ENCODE measurements at regions not wholly inside any gene's neighbourhood (a gene's known extent, or its start where the extent isn't known, plus 50 kb on each side); places are given as distances from the start of the nearest gene placed in this dataset.

DNA sequence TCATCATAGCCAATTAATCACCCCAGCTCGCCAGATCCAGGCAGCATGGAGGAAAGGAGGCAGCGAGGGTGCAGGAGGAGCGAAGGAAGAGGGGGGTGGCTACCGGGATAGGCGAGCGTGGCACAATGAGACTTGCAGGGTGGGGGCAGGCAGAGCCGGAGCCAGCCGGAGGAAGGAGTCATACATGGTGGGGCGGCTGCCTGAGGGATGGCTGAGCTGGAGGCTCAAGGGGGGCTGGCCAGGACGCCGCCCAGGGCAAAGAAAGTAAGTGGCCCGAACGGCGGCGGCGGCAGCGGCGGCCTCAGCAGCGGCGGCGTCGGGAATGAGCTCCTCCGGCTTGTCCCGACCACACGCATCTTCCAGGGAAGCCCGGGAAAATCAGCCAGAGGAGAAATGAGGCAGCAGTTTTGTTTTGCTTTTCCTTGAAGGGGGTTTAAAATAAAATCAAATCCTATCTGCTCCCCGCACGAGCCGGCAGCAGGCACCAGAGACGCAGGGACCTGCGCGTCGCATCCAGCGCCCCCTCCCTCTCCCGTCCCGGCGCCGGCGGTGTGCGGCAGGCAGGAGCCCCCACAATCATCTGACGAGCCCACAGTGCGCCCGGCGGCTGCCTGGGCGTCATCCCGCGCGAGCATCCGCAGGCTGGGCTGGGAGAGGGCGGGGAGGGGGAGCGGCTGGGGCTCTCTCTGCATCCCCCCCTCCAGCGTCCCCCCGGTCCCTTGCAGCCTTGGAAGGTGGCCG, 263.6 kb downstream of the CTTN start:
- Histone ChIP-seq H2AFZ (ENCODE audit: low read length) (no peak overlapping the region), H3K36me3 (replicated peaks in 1 of 2; ENCODE audit: control insufficient read depth in 1 of 2, insufficient read depth in 2 of 2, low read length in 2 of 2) (peaks cover 12 to 25% of the 10 kb centered on the region in 2 experiments; a peak in 4 of 5 replicates), H3K4me2 (ENCODE audit: low read depth, low read length) (no peak overlapping the region), H3K4me3 (replicated peaks in 1 of 3; ENCODE audit: insufficient read depth in 1 of 3, low read depth in 2 of 3, low read length in 3 of 3) (no peak overlapping the region), H4K20me1 (ENCODE audit: insufficient read depth, low read length) (peaks cover 20% of the 10 kb centered on the region; the same call in 1 of the 2 replicates), H3K79me2 (ENCODE audit: insufficient read depth, low read length) (no peaks in the 10 kb centered on the region), H3K27ac (ENCODE audit: extremely low read length, insufficient read depth, low read length) (no peak overlapping the region), H3K27me3 (ENCODE audit: control insufficient read depth in 1 of 2, insufficient read depth in 2 of 2, low read length in 2 of 2) (no peaks in the 10 kb centered on the region), H3K9ac (ENCODE audit: insufficient read depth, low read depth, low read length) (no peak overlapping the region), H3K9me3 (ENCODE audit: low read length) (no peaks in the 10 kb centered on the region), H3K4me1 (ENCODE audit: insufficient read depth, low read length) (peaks cover 22% of the 10 kb centered on the region)
- ChIA-PET CTCF (ENCODE audit: low intra/inter-chr PET ratio, low total read pairs) (no interaction called here), POLR2A (no interaction called here)
- TF ChIP-seq AGO2 (optimal IDR thresholded peaks at IDR 0.05; ENCODE audit: low read depth, low read length) (peak; percentile 15), CEBPB (IDR thresholded peaks at IDR 0.05; ENCODE audit: borderline replicate concordance, low read depth, low read length) (no peak), PCBP1 (IDR thresholded peaks at IDR 0.05; ENCODE audit: borderline replicate concordance, low read depth, low read length) (no peak), ZNF430 (CRISPR knock-in tag; IDR thresholded peaks at IDR 0.05) (no peak)
- intact Hi-C loops (cut with micrococcal nuclease; ENCODE audit: unreplicated experiment), result no loop called here
- BruUV-seq (replicated peaks), result no TSS peak
- WGBS (ENCODE audit: low lambda C conversion rate), result 98% methylated on average over 40 of the region's 54 CpGs
- FAIRE-seq (no peak), DNase-seq (ENCODE audit: low spot score) (no peak), ATAC-seq (no peak)
- in situ Hi-C loops (cut with HindIII; ENCODE audit: extremely low pct_ligation_motif_present, low pct_unique_long_range_greater_than_20kb), result no loop called here

DNA sequence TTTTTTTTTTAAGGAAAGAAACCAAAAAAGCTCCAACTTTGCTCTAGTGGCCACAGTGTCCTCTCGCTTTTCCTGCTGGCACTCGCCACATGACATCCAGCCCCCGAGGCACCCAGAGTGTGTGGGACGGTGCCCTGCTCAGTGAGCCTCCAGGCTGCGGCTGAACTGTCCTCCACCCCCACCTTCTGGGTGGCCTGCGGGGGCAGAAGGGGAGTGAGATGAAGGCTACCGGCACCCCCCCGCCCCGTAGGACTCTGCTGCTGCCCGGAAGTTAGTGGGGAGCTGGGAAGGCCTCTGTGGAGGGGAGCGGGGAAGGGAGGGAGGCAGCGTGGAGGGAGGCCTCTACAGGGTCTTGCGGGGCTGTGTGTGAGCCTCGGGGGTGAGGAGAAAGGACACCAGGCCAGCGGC, 264.4 kb downstream of the CTTN start:
- DNase-seq (ENCODE audit: low spot score) (no peak), ATAC-seq (no peak), FAIRE-seq (no peak)
- H3K9ac ChIP-seq (ENCODE audit: insufficient read depth, low read depth, low read length), result no peak overlapping the region
- peaks cover 14% of the 10 kb centered on the region; the same call in 1 of the 2 replicates for H4K20me1 ChIP-seq (ENCODE audit: insufficient read depth, low read length)
- POLR2A ChIA-PET, result no interaction called here
- peaks cover 22% of the 10 kb centered on the region for H3K4me1 ChIP-seq (ENCODE audit: insufficient read depth, low read length)
- in situ Hi-C loops (cut with HindIII; ENCODE audit: extremely low pct_ligation_motif_present, low pct_unique_long_range_greater_than_20kb) (no loop called here), intact Hi-C loops (cut with micrococcal nuclease; ENCODE audit: unreplicated experiment) (no loop called here)
- peaks cover 13 to 25% of the 10 kb centered on the region in 2 experiments; a peak in 4 of 5 replicates for H3K36me3 ChIP-seq (replicated peaks in 1 of 2; ENCODE audit: control insufficient read depth in 1 of 2, insufficient read depth in 2 of 2, low read length in 2 of 2)
- 97% methylated on average over 15 of the region's 15 CpGs for WGBS (ENCODE audit: low lambda C conversion rate)
- H3K27me3 ChIP-seq (ENCODE audit: control insufficient read depth in 1 of 2, insufficient read depth in 2 of 2, low read length in 2 of 2), result no peaks in the 10 kb centered on the region
- H3K27ac ChIP-seq (ENCODE audit: extremely low read length, insufficient read depth, low read length), result no peak overlapping the region
- CTCF ChIA-PET (ENCODE audit: low intra/inter-chr PET ratio, low total read pairs), result no interaction called here
- H2AFZ ChIP-seq (ENCODE audit: low read length), result no peak overlapping the region
- TF ChIP-seq ZNF607 (CRISPR knock-in tag; IDR thresholded peaks at IDR 0.05; ENCODE audit: borderline replicate concordance) (no peak), AGO2 (optimal IDR thresholded peaks at IDR 0.05; ENCODE audit: low read depth, low read length) (peak; percentile 28)
- no peaks in the 10 kb centered on the region for H3K9me3 ChIP-seq (ENCODE audit: low read length)
- no peaks in the 10 kb centered on the region for H3K79me2 ChIP-seq (ENCODE audit: insufficient read depth, low read length)
- H3K4me3 ChIP-seq (replicated peaks in 1 of 3; ENCODE audit: insufficient read depth in 1 of 3, low read depth in 2 of 3, low read length in 3 of 3), result no peak overlapping the region
- H3K4me2 ChIP-seq (ENCODE audit: low read depth, low read length), result no peak overlapping the region
- BruUV-seq (replicated peaks), result no TSS peak
